ENCODE measurements at regions not wholly inside any gene's neighbourhood (a gene's known extent, or its start where the extent isn't known, plus 50 kb on each side); places are given as distances from the start of the nearest gene placed in this dataset.

- ATAC-seq (ENCODE audit: insufficient read depth, low read depth) = no peak
- no peak overlapping the region for H3K4me2 ChIP-seq (ENCODE audit: insufficient read depth, low read length)
These were observed 764.5 kb downstream of the TRIB2 start for GRCh38 chr2:13481201-13481600.

DNA sequence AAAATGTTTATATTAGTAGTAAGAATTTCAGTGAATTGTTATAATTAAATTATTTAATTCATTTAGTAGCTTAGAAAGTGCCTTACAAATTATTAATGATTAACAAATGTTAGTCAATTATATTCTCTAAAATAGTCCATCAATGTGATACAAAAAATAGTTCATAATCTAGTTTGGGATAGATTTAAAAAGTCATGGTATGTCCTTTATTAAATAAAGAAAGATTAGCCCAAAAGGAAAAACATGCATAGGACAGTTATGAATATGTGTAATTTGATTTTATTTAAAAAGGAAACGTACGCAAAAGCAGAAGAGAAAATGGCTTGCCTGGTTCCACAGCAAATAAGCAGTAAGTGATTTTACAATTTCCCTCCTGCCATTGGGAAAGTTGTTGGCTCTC is 768.5 kb downstream of the TRIB2 start:
- Histone ChIP-seq H2AFZ (ENCODE audit: low read depth, low read length) (no peak overlapping the region), H4K20me1 (ENCODE audit: insufficient read depth, low read length) (no peaks in the 10 kb centered on the region), H3K4me2 (ENCODE audit: insufficient read depth, low read length) (no peak overlapping the region), H3K27ac (ENCODE audit: low read length) (no peak overlapping the region), H3K4me1 (ENCODE audit: insufficient read depth, low read length) (no peaks in the 10 kb centered on the region), H3K79me2 (ENCODE audit: insufficient read depth, low read length) (no peaks in the 10 kb centered on the region), H3K36me3 (ENCODE audit: insufficient read depth, low read length) (no peaks in the 10 kb centered on the region), H3K9me3 (ENCODE audit: insufficient read depth, low read length, severe bottlenecking) (no peaks in the 10 kb centered on the region), H3K4me3 (ENCODE audit: low read depth in 1 of 2, low read length in 2 of 2) (no peak overlapping the region), H3K9ac (ENCODE audit: low read depth, low read length) (no peak overlapping the region), H3K27me3 (ENCODE audit: insufficient read depth, low read length, poor library complexity) (no peaks in the 10 kb centered on the region)
- DNase-seq (no peak), ATAC-seq (ENCODE audit: insufficient read depth, low read depth) (no peak)
- TF ChIP-seq EZH2 (IDR thresholded peaks at IDR 0.05; ENCODE audit: borderline replicate concordance, low read depth, low read length, severe bottlenecking) = no peak
- TF ChIP-seq CTCF (IDR thresholded peaks at IDR 0.05; ENCODE audit: borderline replicate concordance, extremely low read depth, low read length, poor library complexity, severe bottlenecking) = no peak

More at GRCh38 chr2:13481201-13481600, 764.5 kb downstream of the TRIB2 start:
- no peaks in the 10 kb centered on the region for H3K36me3 ChIP-seq (ENCODE audit: insufficient read depth, low read length)
- H3K27ac ChIP-seq (ENCODE audit: low read length) = no peak overlapping the region
- H3K4me3 ChIP-seq (ENCODE audit: low read depth in 1 of 2, low read length in 2 of 2) = no peak overlapping the region
- H2AFZ ChIP-seq (ENCODE audit: low read depth, low read length) = no peak overlapping the region
- no peaks in the 10 kb centered on the region for H3K9me3 ChIP-seq (ENCODE audit: insufficient read depth, low read length, severe bottlenecking)
- no peaks in the 10 kb centered on the region for H3K79me2 ChIP-seq (ENCODE audit: insufficient read depth, low read length)
- DNase-seq = no peak
- no peak overlapping the region for H3K9ac ChIP-seq (ENCODE audit: low read depth, low read length)
- no peaks in the 10 kb centered on the region for H3K27me3 ChIP-seq (ENCODE audit: insufficient read depth, low read length, poor library complexity)
- TF ChIP-seq CTCF (IDR thresholded peaks at IDR 0.05; ENCODE audit: borderline replicate concordance, extremely low read depth, low read length, poor library complexity, severe bottlenecking) (no peak), EZH2 (IDR thresholded peaks at IDR 0.05; ENCODE audit: borderline replicate concordance, low read depth, low read length, severe bottlenecking) (no peak)
- no peaks in the 10 kb centered on the region for H3K4me1 ChIP-seq (ENCODE audit: insufficient read depth, low read length)
- H4K20me1 ChIP-seq (ENCODE audit: insufficient read depth, low read length) = no peaks in the 10 kb centered on the region

- Histone ChIP-seq H3K27me3 (ENCODE audit: insufficient read depth, low read length, poor library complexity) (no peaks in the 10 kb centered on the region), H3K4me2 (ENCODE audit: insufficient read depth, low read length) (no peak overlapping the region), H3K9me3 (ENCODE audit: insufficient read depth, low read length, severe bottlenecking) (no peaks in the 10 kb centered on the region), H3K4me3 (ENCODE audit: low read depth in 1 of 2, low read length in 2 of 2) (no peak overlapping the region), H3K79me2 (ENCODE audit: insufficient read depth, low read length) (no peaks in the 10 kb centered on the region), H3K27ac (ENCODE audit: low read length) (no peak overlapping the region), H3K4me1 (ENCODE audit: insufficient read depth, low read length) (no peaks in the 10 kb centered on the region), H3K36me3 (ENCODE audit: insufficient read depth, low read length) (no peaks in the 10 kb centered on the region), H4K20me1 (ENCODE audit: insufficient read depth, low read length) (no peaks in the 10 kb centered on the region), H3K9ac (ENCODE audit: low read depth, low read length) (no peak overlapping the region), H2AFZ (ENCODE audit: low read depth, low read length) (no peak overlapping the region)
- no peak for DNase-seq
- TF ChIP-seq EZH2 (IDR thresholded peaks at IDR 0.05; ENCODE audit: borderline replicate concordance, low read depth, low read length, severe bottlenecking) (no peak), CTCF (IDR thresholded peaks at IDR 0.05; ENCODE audit: borderline replicate concordance, extremely low read depth, low read length, poor library complexity, severe bottlenecking) (no peak)
- ATAC-seq (ENCODE audit: insufficient read depth, low read depth) = no peak
These were observed 772.2 kb downstream of the TRIB2 start for GRCh38 chr2:13488965-13489364.

DNA sequence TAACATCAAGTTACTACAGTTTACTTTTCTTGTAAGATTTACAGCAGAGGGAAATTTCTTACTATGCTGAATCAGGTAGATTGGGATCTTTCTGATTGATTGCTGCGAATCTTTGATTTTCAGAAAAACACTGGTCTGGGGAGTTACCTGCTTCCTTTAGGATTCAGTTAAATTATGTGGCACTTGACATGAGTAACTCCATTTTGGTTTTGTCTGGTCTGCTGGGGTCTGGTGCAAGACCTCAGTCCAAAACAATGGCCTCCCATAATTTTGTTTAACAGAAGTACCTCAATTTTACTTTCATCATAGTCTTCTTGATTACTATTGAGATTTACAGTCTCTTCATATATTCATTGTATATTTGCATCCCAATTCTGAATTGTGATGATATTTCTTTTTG is 775.5 kb downstream of the TRIB2 start:
- Histone ChIP-seq H2AFZ (ENCODE audit: low read depth, low read length) (no peak overlapping the region), H3K4me1 (ENCODE audit: insufficient read depth, low read length) (no peaks in the 10 kb centered on the region), H3K4me3 (ENCODE audit: low read depth in 1 of 2, low read length in 2 of 2) (no peak overlapping the region), H3K79me2 (ENCODE audit: insufficient read depth, low read length) (no peaks in the 10 kb centered on the region), H3K27me3 (ENCODE audit: insufficient read depth, low read length, poor library complexity) (no peaks in the 10 kb centered on the region), H3K4me2 (ENCODE audit: insufficient read depth, low read length) (no peak overlapping the region), H4K20me1 (ENCODE audit: insufficient read depth, low read length) (no peaks in the 10 kb centered on the region), H3K27ac (ENCODE audit: low read length) (no peak overlapping the region), H3K9ac (ENCODE audit: low read depth, low read length) (no peak overlapping the region), H3K36me3 (ENCODE audit: insufficient read depth, low read length) (no peaks in the 10 kb centered on the region), H3K9me3 (ENCODE audit: insufficient read depth, low read length, severe bottlenecking) (no peaks in the 10 kb centered on the region)
- DNase-seq (no peak), ATAC-seq (ENCODE audit: insufficient read depth, low read depth) (no peak)
- TF ChIP-seq CTCF (IDR thresholded peaks at IDR 0.05; ENCODE audit: borderline replicate concordance, extremely low read depth, low read length, poor library complexity, severe bottlenecking) (no peak), EZH2 (IDR thresholded peaks at IDR 0.05; ENCODE audit: borderline replicate concordance, low read depth, low read length, severe bottlenecking) (no peak)
